IPS-18a (cell line): ENCODE measurements at regions not wholly inside any gene's neighbourhood (a gene's known extent, or its start where the extent isn't known, plus 50 kb on each side); places are given as distances from the start of the nearest gene placed in this dataset.

ENCODE experiments used
- H3K27ac ChIP-seq: one replicate; pipeline ENCODE4 v1.5.1; 2013; ENCODE audit warnings: low read length
- H3K27me3 ChIP-seq: one replicate; pipeline ENCODE4 v1.6.1; 2013; ENCODE audit warnings: mild to moderate bottlenecking, low read length; ENCODE audit not compliant: control insufficient read depth, insufficient read depth
- H3K36me3 ChIP-seq: one replicate; pipeline ENCODE4 v1.6.1; 2013; ENCODE audit warnings: low read depth, low read length; ENCODE audit not compliant: control insufficient read depth
- H3K4me1 ChIP-seq: one replicate; pipeline ENCODE4 v1.6.1; 2013; ENCODE audit warnings: low read depth, low read length; ENCODE audit not compliant: control insufficient read depth
- H3K4me3 ChIP-seq: one replicate; pipeline ENCODE4 v1.5.1; 2013; ENCODE audit warnings: low read length
- H3K9ac ChIP-seq: one replicate; pipeline ENCODE4 v1.6.1; 2013; ENCODE audit warnings: mild to moderate bottlenecking, low read length, moderate library complexity
- H3K9me3 ChIP-seq: one replicate; pipeline ENCODE4 v1.6.1; 2013; ENCODE audit warnings: low read depth, low read length; ENCODE audit not compliant: control insufficient read depth

DNA sequence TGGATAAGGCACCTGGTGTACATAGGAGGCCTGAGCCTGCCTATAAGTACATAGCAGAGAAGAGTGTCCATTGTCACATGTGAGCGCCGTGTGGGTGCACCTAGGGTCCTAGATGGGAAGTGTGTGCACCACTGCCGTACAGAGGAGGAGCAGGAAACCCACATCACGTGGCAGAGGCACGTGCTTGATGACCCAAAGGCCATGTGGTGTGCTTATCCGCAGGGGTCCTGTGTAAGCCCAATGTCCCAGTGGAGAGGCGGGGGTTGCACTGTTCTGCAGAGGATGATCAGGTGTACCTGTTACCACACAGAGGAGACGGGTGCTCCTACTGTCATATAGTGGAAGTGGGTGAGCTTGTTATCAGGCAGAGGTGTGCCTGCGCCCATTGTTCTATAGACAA, 354.1 kb upstream of the IRX2 start:
- H3K9me3 ChIP-seq: no peaks in the 10 kb centered on the region
- H3K36me3 ChIP-seq: no peaks in the 10 kb centered on the region
- no peak overlapping the region for H3K27ac ChIP-seq
- no peak overlapping the region for H3K4me3 ChIP-seq
- H3K9ac ChIP-seq: no peak overlapping the region
- peaks cover 4% of the 10 kb centered on the region for H3K27me3 ChIP-seq
- peaks cover 67% of the 10 kb centered on the region for H3K4me1 ChIP-seq

DNA sequence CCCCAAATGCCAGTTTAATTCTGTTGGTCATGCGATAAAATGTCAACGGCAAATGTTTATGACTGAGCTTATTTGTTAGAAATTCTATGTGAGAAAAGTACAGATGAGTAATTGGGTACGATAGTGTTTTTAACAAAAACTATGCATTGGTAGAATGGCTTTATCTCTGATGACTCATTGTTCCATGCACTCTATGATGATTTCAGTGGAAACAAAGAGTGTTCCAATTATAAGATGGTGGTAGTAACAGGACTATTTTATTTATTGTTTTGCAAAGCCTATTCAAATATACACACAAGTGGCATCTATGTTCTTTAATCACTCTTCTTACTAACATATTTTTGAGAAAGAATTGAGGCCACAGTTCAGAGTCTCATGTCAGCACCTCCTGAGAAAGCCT, 353.7 kb upstream of the IRX2 start:
- Histone ChIP-seq H3K9ac (no peak overlapping the region), H3K27ac (no peak overlapping the region), H3K36me3 (no peaks in the 10 kb centered on the region), H3K27me3 (peaks cover 4% of the 10 kb centered on the region), H3K9me3 (no peaks in the 10 kb centered on the region), H3K4me3 (no peak overlapping the region), H3K4me1 (peaks cover 70% of the 10 kb centered on the region)

DNA sequence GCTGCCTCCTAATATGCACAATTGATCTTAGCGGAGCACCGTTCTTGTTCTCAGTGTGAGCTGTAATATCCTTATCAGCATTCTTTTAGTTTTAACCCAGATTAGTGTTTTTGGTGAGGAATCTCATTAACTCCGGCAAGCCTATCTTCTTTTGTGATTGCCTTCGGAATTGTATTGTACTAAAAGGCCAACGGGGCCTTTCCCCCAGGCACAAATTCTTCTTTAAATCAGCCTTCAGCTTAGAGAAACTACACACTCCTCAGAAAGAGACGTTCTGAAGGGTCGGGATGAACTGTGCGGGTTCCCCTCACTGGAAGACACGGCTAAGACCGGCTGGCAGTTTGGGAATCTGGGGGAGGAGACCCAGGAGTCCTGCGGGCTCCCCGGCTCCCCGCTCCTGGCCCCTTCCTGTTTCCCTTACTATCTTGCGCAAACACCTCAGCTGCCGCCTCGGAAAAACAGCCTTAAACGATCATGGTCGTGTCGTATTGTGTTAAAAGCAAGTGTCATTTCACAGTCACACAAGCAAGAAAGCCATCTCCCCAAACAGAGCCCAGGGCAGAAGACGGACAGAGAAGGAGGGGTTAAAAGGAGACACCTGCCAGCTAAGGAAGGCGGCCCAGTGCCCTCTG, 353.1 kb upstream of the IRX2 start:
- H3K9me3 ChIP-seq: no peaks in the 10 kb centered on the region
- no peak overlapping the region for H3K4me3 ChIP-seq
- H3K36me3 ChIP-seq: no peaks in the 10 kb centered on the region
- peaks cover 70% of the 10 kb centered on the region for H3K4me1 ChIP-seq
- no peak overlapping the region for H3K9ac ChIP-seq
- peaks cover 4% of the 10 kb centered on the region for H3K27me3 ChIP-seq
- no peak overlapping the region for H3K27ac ChIP-seq

DNA sequence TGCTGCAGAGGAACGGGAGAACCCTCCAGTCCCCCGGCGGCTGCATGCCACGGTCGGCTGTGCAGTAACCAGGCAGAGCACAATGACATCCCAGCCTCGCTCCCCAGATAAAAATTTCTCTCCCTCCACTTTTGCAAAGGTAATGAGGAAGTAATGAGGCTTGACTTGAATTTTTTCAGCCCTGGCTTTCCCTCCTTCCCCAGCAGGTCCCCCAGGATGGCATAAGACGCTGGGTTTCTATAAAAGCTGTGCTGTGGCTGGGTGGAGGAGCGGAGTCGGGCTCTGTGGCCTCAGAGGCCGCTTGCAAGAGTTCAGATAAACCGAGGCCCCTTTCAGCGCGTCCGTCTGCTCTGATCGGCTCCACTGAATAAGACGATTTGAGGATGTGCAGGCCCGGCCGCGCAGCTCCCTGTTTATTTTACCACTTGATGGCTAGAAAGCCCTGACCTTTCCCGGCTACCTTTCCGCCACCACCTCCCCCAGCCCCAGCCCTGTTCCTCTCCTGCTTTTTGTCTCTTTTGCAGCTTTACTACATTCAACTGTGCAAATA, 351.9 kb upstream of the IRX2 start:
- Histone ChIP-seq H3K9me3 (no peaks in the 10 kb centered on the region), H3K36me3 (no peaks in the 10 kb centered on the region), H3K4me3 (no peak overlapping the region), H3K4me1 (peaks cover 74% of the 10 kb centered on the region), H3K27me3 (peaks cover 4% of the 10 kb centered on the region), H3K27ac (peak overlapping the region; percentile 31), H3K9ac (no peak overlapping the region)

- Histone ChIP-seq H3K27ac (peak overlapping the region; percentile 70), H3K9ac (no peak overlapping the region), H3K9me3 (no peaks in the 10 kb centered on the region), H3K27me3 (peaks cover 4% of the 10 kb centered on the region), H3K36me3 (no peaks in the 10 kb centered on the region), H3K4me3 (no peak overlapping the region), H3K4me1 (peaks cover 68% of the 10 kb centered on the region)
Measured at GRCh38 chr5:3102531-3102930, 351.1 kb upstream of the IRX2 start.

DNA sequence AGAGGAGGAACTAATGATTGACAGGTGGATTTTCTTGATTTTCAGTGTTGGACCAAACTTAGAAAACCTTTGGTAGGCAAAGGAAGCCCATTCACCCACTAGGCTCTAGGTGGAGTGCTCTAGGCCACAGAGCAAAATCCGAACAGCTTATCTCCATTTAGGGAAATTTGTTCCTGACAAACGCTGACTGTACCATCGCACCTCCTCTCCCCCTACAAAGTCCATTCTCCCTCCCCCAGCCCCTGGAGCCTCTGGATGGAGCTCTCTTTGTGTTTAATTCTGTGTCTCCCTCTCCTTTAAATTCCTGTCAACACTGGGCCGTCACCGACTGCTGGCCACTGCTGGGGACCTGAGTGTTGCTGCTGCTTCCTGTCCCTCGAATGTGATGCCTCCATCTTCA, 350.1 kb upstream of the IRX2 start:
- Histone ChIP-seq H3K4me3 (no peak overlapping the region), H3K36me3 (no peaks in the 10 kb centered on the region), H3K9me3 (no peaks in the 10 kb centered on the region), H3K4me1 (peaks cover 59% of the 10 kb centered on the region), H3K27ac (peak overlapping the region; percentile 70), H3K27me3 (peaks cover 4% of the 10 kb centered on the region), H3K9ac (peak overlapping the region; percentile 28)

DNA sequence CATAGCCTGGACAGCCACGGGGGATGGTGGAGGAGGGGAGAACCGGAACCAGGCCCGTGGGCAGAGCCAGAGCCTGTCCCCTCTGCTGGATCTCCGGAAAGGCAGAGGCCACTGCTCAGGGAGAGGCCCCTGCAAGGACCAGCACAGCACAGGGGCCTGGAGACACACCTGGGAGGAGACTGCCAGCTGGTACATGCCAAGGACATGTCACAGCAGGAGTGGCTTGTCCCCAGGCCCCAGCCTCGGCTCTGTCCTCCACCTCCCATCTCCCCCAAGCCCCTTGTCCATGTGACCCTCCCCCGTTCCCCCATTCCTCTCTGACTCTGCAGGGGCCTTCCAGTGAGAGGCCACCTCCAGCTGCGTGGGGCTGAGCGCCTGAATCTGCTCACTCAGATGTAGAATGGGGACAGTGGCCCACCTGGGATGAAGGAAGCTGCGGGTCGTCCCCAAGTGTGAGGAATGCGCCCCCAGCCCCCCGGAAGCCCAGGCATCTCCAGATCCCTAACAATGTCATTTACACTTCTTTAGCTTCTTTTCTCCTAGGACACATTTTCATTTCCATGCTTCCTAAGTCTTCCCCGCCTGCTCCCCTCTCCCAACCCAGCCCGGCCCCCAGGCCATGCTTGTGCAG, 349.6 kb upstream of the IRX2 start:
- H3K27ac ChIP-seq: peak overlapping the region; percentile 59
- H3K4me3 ChIP-seq: no peak overlapping the region
- peaks cover 4% of the 10 kb centered on the region for H3K27me3 ChIP-seq
- H3K4me1 ChIP-seq: peaks cover 58% of the 10 kb centered on the region
- H3K36me3 ChIP-seq: no peaks in the 10 kb centered on the region
- no peaks in the 10 kb centered on the region for H3K9me3 ChIP-seq
- H3K9ac ChIP-seq: no peak overlapping the region

- no peaks in the 10 kb centered on the region for H3K9me3 ChIP-seq
- peaks cover 4% of the 10 kb centered on the region for H3K27me3 ChIP-seq
- H3K27ac ChIP-seq: no peak overlapping the region
- H3K4me3 ChIP-seq: no peak overlapping the region
- peaks cover 47% of the 10 kb centered on the region for H3K4me1 ChIP-seq
- no peaks in the 10 kb centered on the region for H3K36me3 ChIP-seq
- H3K9ac ChIP-seq: no peak overlapping the region
Measured at GRCh38 chr5:3099954-3100353, 348.5 kb upstream of the IRX2 start.

DNA sequence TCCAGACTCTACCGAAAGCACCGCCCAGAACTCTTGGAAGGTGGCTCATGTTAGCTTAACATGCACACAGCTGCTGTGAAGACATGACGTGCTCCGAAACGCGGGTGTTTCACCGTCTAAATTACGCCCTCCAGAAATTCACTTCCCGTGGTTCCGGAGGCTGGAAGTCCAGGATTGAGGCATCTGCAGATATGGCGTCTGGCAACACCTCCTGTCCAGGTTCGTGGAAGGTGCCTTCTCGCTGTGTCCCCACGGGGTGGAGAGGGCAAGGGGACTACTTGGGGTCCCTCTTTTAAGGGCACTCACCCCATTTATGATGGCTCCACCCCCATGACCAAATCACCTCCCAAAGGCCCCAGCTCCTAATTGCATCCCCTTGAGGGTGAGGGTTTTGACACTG, 348.0 kb upstream of the IRX2 start:
- Histone ChIP-seq H3K9ac (no peak overlapping the region), H3K36me3 (no peaks in the 10 kb centered on the region), H3K27ac (no peak overlapping the region), H3K9me3 (no peaks in the 10 kb centered on the region), H3K4me1 (peaks cover 43% of the 10 kb centered on the region), H3K27me3 (peaks cover 4% of the 10 kb centered on the region), H3K4me3 (no peak overlapping the region)

- Histone ChIP-seq H3K27ac (no peak overlapping the region), H3K9ac (no peak overlapping the region), H3K4me1 (peaks cover 36% of the 10 kb centered on the region), H3K9me3 (no peaks in the 10 kb centered on the region), H3K36me3 (no peaks in the 10 kb centered on the region), H3K4me3 (no peak overlapping the region), H3K27me3 (peaks cover 2% of the 10 kb centered on the region)
Measured at GRCh38 chr5:3098821-3099220, 347.3 kb upstream of the IRX2 start.

- H3K27me3 ChIP-seq: no peaks in the 10 kb centered on the region
- H3K9me3 ChIP-seq: no peaks in the 10 kb centered on the region
- no peaks in the 10 kb centered on the region for H3K36me3 ChIP-seq
- H3K27ac ChIP-seq: no peak overlapping the region
- no peak overlapping the region for H3K4me3 ChIP-seq
- H3K4me1 ChIP-seq: no peaks in the 10 kb centered on the region
- H3K9ac ChIP-seq: no peak overlapping the region
Measured at GRCh38 chr5:3092664-3093063, 341.2 kb upstream of the IRX2 start.

- H3K9me3 ChIP-seq: no peaks in the 10 kb centered on the region
- H3K27me3 ChIP-seq: no peaks in the 10 kb centered on the region
- no peak overlapping the region for H3K4me3 ChIP-seq
- H3K36me3 ChIP-seq: no peaks in the 10 kb centered on the region
- H3K27ac ChIP-seq: no peak overlapping the region
- H3K9ac ChIP-seq: no peak overlapping the region
- no peaks in the 10 kb centered on the region for H3K4me1 ChIP-seq
Measured at GRCh38 chr5:3092211-3092610, 340.7 kb upstream of the IRX2 start.
